Body of pancreas (tissue), 4 donors: ENCODE measurements at regions not wholly inside any gene's neighbourhood (a gene's known extent, or its start where the extent isn't known, plus 50 kb on each side); places are given as distances from the start of the nearest gene placed in this dataset.

ENCODE experiments used
- POLR2A ChIP-seq, 3 donors: fragments of 450-650 bp; IDR thresholded peaks; one replicate each; pipeline ENCODE4 v1.6.1; 2016; ENCODE audit warnings: antibody characterized with exemption in 3 of 3, mild to moderate bottlenecking in 2 of 3
- TF ChIP-seq, protein P1 (sequence below), 7 experiments: fragments of 450-650 bp in 4 of 7; fragments of 200-600 bp in 3 of 7; sonication (generic) in 3 of 7; IDR thresholded peaks; one replicate each; pipeline ENCODE4 v1.5.1; 2016 to 2019; ENCODE audit warnings: antibody characterized with exemption in 7 of 7

DNA sequence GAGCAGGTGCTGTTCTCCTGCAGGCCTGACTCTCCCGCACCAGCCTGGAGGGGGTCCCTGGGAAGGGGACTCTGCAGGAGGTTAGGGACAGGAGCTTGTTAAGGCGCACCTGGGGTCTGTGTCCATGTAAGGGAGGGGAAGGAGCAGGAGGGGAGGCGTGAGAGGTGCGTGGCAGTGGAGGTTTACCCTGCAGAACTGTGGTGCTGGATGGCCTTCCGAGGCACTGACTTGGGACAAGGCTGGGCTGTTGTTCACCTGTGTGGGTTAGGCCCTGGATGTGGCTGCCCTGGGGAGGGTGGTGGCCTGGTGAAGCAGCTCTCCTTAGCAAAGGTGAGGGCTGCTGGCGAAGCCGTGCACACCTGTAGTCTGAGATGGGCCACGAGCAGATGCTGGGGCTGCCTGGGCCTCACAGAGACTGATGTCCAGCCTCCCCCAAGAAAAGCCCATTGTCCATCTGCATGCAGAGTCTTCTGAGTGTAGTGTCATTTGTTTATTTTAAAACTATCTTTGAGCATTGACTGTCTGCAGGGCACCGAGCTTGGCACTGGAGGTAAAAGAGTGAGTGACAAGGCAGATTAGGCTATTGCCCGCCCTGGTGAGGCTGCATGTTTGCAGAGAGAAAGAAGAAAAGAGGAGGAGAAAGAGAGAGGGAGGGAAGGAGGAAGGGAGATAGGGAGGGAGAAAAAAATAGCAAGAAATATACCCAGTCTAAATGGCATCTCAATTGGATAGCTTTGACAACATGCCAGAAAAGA, 225.3 kb downstream of the GLRX3 start:
- no peak for TF ChIP-seq POLR2A (IDR thresholded peaks at IDR 0.05)
- TF ChIP-seq, protein P1, sequence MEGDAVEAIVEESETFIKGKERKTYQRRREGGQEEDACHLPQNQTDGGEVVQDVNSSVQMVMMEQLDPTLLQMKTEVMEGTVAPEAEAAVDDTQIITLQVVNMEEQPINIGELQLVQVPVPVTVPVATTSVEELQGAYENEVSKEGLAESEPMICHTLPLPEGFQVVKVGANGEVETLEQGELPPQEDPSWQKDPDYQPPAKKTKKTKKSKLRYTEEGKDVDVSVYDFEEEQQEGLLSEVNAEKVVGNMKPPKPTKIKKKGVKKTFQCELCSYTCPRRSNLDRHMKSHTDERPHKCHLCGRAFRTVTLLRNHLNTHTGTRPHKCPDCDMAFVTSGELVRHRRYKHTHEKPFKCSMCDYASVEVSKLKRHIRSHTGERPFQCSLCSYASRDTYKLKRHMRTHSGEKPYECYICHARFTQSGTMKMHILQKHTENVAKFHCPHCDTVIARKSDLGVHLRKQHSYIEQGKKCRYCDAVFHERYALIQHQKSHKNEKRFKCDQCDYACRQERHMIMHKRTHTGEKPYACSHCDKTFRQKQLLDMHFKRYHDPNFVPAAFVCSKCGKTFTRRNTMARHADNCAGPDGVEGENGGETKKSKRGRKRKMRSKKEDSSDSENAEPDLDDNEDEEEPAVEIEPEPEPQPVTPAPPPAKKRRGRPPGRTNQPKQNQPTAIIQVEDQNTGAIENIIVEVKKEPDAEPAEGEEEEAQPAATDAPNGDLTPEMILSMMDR (IDR thresholded peaks at IDR 0.05) = no peak
